WI38 (cell line): ENCODE measurements at regions not wholly inside any gene's neighbourhood (a gene's known extent, or its start where the extent isn't known, plus 50 kb on each side); places are given as distances from the start of the nearest gene placed in this dataset.
"Not testable (repeated sequence)": the region's sequence is repeated elsewhere in the genome, so short reads cannot be mapped to it uniquely, and the experiment has no call there.

ENCODE experiments used
- H3K4me3 ChIP-seq: 2 replicates; pipeline ENCODE4 v1.5.1; 2011; ENCODE audit warnings: low read depth, mild to moderate bottlenecking, control low read depth, low read length
- TF ChIP-seq, protein P1 (sequence below): IDR thresholded peaks from 2 replicates; pipeline ENCODE4 v1.5.1; 2012; ENCODE audit warnings: low read depth, mild to moderate bottlenecking, control low read depth, low read length

DNA sequence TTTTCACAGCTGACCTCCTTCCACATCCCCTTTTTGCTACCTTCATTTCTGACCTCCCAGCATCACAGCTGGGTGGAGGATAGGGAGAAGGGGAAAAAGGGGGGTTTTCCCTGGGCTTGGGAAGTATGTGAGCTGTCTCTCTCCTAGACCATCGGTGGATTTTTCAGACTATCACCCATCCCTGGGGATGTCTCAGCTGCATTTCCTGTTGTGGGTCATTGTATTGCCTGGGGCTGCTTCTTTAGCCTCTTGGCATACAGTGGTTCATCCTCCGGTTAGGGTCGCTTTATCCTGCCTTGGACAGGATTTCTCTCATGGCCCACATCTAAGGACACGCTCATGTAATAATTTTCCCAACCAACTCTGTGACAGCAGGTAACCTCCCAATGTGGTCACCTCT, 142.5 kb upstream of the ARG1 start:
- H3K4me3 ChIP-seq = no peak overlapping the region
- TF ChIP-seq, protein P1, sequence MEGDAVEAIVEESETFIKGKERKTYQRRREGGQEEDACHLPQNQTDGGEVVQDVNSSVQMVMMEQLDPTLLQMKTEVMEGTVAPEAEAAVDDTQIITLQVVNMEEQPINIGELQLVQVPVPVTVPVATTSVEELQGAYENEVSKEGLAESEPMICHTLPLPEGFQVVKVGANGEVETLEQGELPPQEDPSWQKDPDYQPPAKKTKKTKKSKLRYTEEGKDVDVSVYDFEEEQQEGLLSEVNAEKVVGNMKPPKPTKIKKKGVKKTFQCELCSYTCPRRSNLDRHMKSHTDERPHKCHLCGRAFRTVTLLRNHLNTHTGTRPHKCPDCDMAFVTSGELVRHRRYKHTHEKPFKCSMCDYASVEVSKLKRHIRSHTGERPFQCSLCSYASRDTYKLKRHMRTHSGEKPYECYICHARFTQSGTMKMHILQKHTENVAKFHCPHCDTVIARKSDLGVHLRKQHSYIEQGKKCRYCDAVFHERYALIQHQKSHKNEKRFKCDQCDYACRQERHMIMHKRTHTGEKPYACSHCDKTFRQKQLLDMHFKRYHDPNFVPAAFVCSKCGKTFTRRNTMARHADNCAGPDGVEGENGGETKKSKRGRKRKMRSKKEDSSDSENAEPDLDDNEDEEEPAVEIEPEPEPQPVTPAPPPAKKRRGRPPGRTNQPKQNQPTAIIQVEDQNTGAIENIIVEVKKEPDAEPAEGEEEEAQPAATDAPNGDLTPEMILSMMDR = no peak

DNA sequence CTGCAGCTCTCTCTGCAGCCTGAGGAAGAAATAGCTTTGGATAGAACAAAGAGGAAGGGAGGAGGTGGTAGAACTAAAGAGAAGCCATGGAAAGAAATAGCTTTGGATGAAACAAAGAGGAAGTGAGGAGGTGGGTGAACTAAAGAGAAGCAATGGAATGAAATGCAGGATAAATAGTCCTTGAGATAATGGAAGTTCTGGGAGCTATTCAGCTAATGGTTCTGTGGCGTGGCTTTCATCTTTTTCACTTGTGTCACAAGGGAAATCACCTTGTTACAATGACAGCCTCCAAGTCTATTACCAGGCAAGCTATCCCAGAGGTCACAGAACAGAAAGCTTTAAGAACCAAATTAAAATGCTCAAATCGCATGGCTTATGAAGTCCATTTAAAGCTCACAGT, 141.3 kb upstream of the ARG1 start:
- H3K4me3 ChIP-seq = no peak overlapping the region
- TF ChIP-seq, protein P1 = no peak

DNA sequence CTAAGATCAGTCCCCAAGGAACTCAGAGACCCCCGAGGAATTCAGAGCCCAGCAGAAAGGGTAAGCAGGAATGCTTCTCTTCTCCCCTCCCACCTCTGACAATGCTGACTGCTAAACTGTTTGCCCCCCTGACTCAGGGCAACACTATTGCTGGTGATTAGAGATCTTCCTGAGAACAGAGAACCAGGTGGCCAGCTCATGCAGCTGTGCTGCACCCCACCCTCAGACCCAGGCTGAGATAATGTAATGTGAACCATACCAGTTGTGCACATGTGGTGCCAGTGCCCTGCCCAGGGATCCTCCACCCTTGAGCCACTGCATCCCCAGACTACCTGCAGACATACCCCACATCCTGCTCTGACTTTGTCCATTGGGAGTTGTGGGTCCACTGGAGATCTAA, 139.1 kb upstream of the ARG1 start:
- H3K4me3 ChIP-seq = no peak overlapping the region
- TF ChIP-seq, protein P1 = no peak

- no peak overlapping the region for H3K4me3 ChIP-seq
- TF ChIP-seq, protein P1 = no peak
Measured at GRCh38 chr6:131436358-131436757, 136.7 kb upstream of the ARG1 start.

DNA sequence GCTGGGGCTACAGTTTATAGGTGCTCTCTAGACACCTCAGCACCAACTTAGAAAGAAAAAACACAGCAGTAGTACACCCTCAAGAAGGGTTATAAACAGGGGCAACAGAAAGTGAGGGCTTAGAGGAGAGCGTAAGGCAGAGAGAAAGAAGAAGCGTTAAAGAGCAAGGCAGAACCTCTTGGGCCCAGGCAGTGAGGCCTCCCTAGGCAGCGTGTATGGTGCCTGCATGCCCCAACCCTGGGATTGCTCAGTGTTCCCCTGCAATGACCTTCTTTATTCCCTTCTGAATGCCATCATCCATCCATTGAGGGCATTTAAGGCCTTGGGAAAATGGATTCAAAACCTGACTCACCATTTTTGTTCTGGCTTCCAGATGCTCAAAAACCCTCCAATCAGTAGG, 130.0 kb upstream of the ARG1 start:
- H3K4me3 ChIP-seq = no peak overlapping the region
- TF ChIP-seq, protein P1 = no peak

DNA sequence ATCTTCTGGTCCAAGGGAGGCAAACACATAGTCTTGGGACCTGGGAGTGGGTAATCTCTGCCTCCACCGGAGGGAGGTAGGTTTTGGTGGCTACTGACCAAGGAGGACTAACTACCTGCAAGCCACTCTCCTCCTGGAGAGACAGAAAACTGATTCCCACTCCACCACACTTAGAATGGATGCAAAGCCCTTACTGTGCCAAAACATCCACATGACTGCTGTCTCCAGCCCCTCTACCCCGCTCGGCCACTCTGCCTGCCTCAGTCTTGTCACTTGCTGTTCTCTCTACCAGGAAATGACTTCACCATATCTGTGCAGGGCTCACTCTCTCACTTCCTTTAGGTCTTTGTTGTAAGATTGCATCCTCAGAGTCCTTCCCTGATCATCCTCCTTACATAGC, 129.5 kb upstream of the ARG1 start:
- TF ChIP-seq, protein P1 = no peak
- no peak overlapping the region for H3K4me3 ChIP-seq

GRCh38 chr6:131445356-131445755, 127.7 kb upstream of the ARG1 start:
- H3K4me3 ChIP-seq = not testable (repeated sequence)

DNA sequence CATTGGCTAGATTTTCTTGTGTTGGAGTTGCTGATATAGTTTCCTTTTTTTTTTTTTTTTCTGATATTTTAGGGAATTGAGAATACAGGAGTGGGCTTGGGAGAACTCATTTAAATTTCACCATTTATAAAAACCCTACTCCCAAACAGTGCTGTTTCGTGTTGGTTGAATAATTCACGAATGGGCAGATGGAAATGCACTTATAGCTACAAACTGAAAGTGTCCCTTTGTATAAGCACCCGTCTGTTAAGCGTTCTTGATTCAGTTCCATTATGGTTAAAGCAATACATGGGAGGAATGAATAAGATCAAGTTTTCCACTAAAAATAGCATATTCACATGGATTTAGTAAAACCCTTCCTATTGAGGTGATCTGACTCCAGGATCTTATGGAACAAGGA, 122.2 kb upstream of the ARG1 start:
- TF ChIP-seq, protein P1 = no peak
- no peak overlapping the region for H3K4me3 ChIP-seq
